HUES6 (cell line): ENCODE measurements at regions not wholly inside any gene's neighbourhood (a gene's known extent, or its start where the extent isn't known, plus 50 kb on each side); places are given as distances from the start of the nearest gene placed in this dataset.

Source experiments
- H3K27ac ChIP-seq: 2 replicates; pipeline ENCODE4 v1.7.0; 2013; ENCODE audit warnings: low read depth, mild to moderate bottlenecking, low read length, inconsistent platforms
- H3K27me3 ChIP-seq: 2 replicates; pipeline ENCODE4 v1.6.1; 2013; ENCODE audit warnings: low read length; ENCODE audit not compliant: control insufficient read depth, insufficient read depth
- H3K36me3 ChIP-seq: 2 replicates; pipeline ENCODE4 v1.6.1; 2013; ENCODE audit warnings: low read length; ENCODE audit not compliant: control insufficient read depth, insufficient read depth
- H3K4me1 ChIP-seq: 2 replicates; pipeline ENCODE4 v1.6.1; 2013; ENCODE audit warnings: low read length; ENCODE audit not compliant: control insufficient read depth, insufficient read depth
- H3K4me3 ChIP-seq: 2 replicates; pipeline ENCODE4 v1.5.1; 2013; ENCODE audit warnings: low read depth, low read length
- H3K9ac ChIP-seq: one replicate; pipeline ENCODE4 v1.6.1; 2013; ENCODE audit warnings: mild to moderate bottlenecking, low read length
- H3K9me3 ChIP-seq: 2 replicates; pipeline ENCODE4 v1.6.1; 2013; ENCODE audit warnings: low read depth, low read length; ENCODE audit not compliant: control insufficient read depth, insufficient read depth

- peaks cover 51% of the 10 kb centered on the region for H3K4me1 ChIP-seq
- H3K9me3 ChIP-seq: no peaks in the 10 kb centered on the region
- H3K4me3 ChIP-seq: no peak overlapping the region
- no peaks in the 10 kb centered on the region for H3K27me3 ChIP-seq
- no peak overlapping the region for H3K9ac ChIP-seq
- no peak overlapping the region for H3K27ac ChIP-seq
- H3K36me3 ChIP-seq: no peaks in the 10 kb centered on the region; the same call in 1 of the 2 replicates
Observed at GRCh38 chr4:11153171-11153750, 275.4 kb downstream of the HS3ST1 start.

- Histone ChIP-seq H3K9me3 (no peaks in the 10 kb centered on the region), H3K27ac (no peak overlapping the region), H3K4me1 (peaks cover 51% of the 10 kb centered on the region), H3K4me3 (no peak overlapping the region), H3K27me3 (no peaks in the 10 kb centered on the region), H3K9ac (no peak overlapping the region), H3K36me3 (no peaks in the 10 kb centered on the region; the same call in 1 of the 2 replicates)
Observed at GRCh38 chr4:11152684-11153083, 276.0 kb downstream of the HS3ST1 start.

GRCh38 chr4:11151500-11151899, 277.2 kb downstream of the HS3ST1 start:
- H3K4me1 ChIP-seq: peaks cover 51% of the 10 kb centered on the region
- H3K27ac ChIP-seq: no peak overlapping the region
- no peaks in the 10 kb centered on the region for H3K27me3 ChIP-seq
- no peaks in the 10 kb centered on the region for H3K9me3 ChIP-seq
- H3K9ac ChIP-seq: no peak overlapping the region
- no peak overlapping the region for H3K4me3 ChIP-seq
- no peaks in the 10 kb centered on the region; the same call in 1 of the 2 replicates for H3K36me3 ChIP-seq

GRCh38 chr4:11149612-11150259, 279.0 kb downstream of the HS3ST1 start:
- Histone ChIP-seq H3K4me3 (peak overlapping the region; percentile 62), H3K9ac (peak overlapping the region; percentile 86), H3K4me1 (peaks cover 37% of the 10 kb centered on the region), H3K36me3 (no peaks in the 10 kb centered on the region; the same call in 1 of the 2 replicates), H3K27me3 (no peaks in the 10 kb centered on the region), H3K9me3 (no peaks in the 10 kb centered on the region), H3K27ac (peak overlapping the region; percentile 86)

GRCh38 chr4:11139871-11140270, 288.8 kb downstream of the HS3ST1 start:
- H3K27me3 ChIP-seq: no peaks in the 10 kb centered on the region
- H3K4me1 ChIP-seq: no peaks in the 10 kb centered on the region
- H3K36me3 ChIP-seq: no peaks in the 10 kb centered on the region
- peaks cover 6% of the 10 kb centered on the region for H3K9me3 ChIP-seq
- H3K4me3 ChIP-seq: no peak overlapping the region
- no peak overlapping the region for H3K9ac ChIP-seq
- no peak overlapping the region for H3K27ac ChIP-seq

GRCh38 chr4:11138964-11139363, 289.7 kb downstream of the HS3ST1 start:
- Histone ChIP-seq H3K9ac (no peak overlapping the region), H3K27me3 (no peaks in the 10 kb centered on the region), H3K9me3 (peaks cover 6% of the 10 kb centered on the region), H3K36me3 (no peaks in the 10 kb centered on the region), H3K27ac (no peak overlapping the region), H3K4me3 (no peak overlapping the region), H3K4me1 (no peaks in the 10 kb centered on the region)

- H3K4me1 ChIP-seq: no peaks in the 10 kb centered on the region
- peaks cover 9% of the 10 kb centered on the region; the same call in 1 of the 2 replicates for H3K9me3 ChIP-seq
- no peak overlapping the region for H3K4me3 ChIP-seq
- H3K27me3 ChIP-seq: no peaks in the 10 kb centered on the region
- no peak overlapping the region for H3K9ac ChIP-seq
- no peak overlapping the region for H3K27ac ChIP-seq
- H3K36me3 ChIP-seq: no peaks in the 10 kb centered on the region
Observed at GRCh38 chr4:11134705-11135104, 294.0 kb downstream of the HS3ST1 start.

GRCh38 chr4:11133868-11134267, 294.8 kb downstream of the HS3ST1 start:
- H3K9me3 ChIP-seq: peaks cover 9% of the 10 kb centered on the region; the same call in 1 of the 2 replicates
- H3K36me3 ChIP-seq: no peaks in the 10 kb centered on the region
- H3K4me1 ChIP-seq: no peaks in the 10 kb centered on the region
- H3K9ac ChIP-seq: no peak overlapping the region
- H3K27ac ChIP-seq: no peak overlapping the region
- no peaks in the 10 kb centered on the region for H3K27me3 ChIP-seq
- no peak overlapping the region for H3K4me3 ChIP-seq

GRCh38 chr4:11132478-11132877, 296.2 kb downstream of the HS3ST1 start:
- Histone ChIP-seq H3K36me3 (no peaks in the 10 kb centered on the region), H3K27ac (no peak overlapping the region), H3K9ac (no peak overlapping the region), H3K4me1 (no peaks in the 10 kb centered on the region), H3K9me3 (peaks cover 9% of the 10 kb centered on the region; the same call in 1 of the 2 replicates), H3K27me3 (no peaks in the 10 kb centered on the region), H3K4me3 (no peak overlapping the region)

- H3K9ac ChIP-seq: no peak overlapping the region
Observed at GRCh38 chr4:11131491-11131890, 297.2 kb downstream of the HS3ST1 start.

GRCh38 chr4:11130195-11130970, 298.3 kb downstream of the HS3ST1 start:
- H3K27me3 ChIP-seq: no peaks in the 10 kb centered on the region
- H3K4me1 ChIP-seq: no peaks in the 10 kb centered on the region
- no peaks in the 10 kb centered on the region for H3K36me3 ChIP-seq
- H3K27ac ChIP-seq: no peak overlapping the region
- peaks cover 9% of the 10 kb centered on the region; the same call in 1 of the 2 replicates for H3K9me3 ChIP-seq
- no peak overlapping the region for H3K4me3 ChIP-seq
- no peak overlapping the region for H3K9ac ChIP-seq

More at GRCh38 chr4:11131491-11131890, 297.2 kb downstream of the HS3ST1 start:
- Histone ChIP-seq H3K36me3 (no peaks in the 10 kb centered on the region), H3K27ac (no peak overlapping the region), H3K9me3 (peaks cover 9% of the 10 kb centered on the region; the same call in 1 of the 2 replicates), H3K4me3 (no peak overlapping the region), H3K27me3 (no peaks in the 10 kb centered on the region), H3K4me1 (no peaks in the 10 kb centered on the region)
